ENCODE measurements at regions not wholly inside any gene's neighbourhood (a gene's known extent, or its start where the extent isn't known, plus 50 kb on each side); places are given as distances from the start of the nearest gene placed in this dataset.

DNA sequence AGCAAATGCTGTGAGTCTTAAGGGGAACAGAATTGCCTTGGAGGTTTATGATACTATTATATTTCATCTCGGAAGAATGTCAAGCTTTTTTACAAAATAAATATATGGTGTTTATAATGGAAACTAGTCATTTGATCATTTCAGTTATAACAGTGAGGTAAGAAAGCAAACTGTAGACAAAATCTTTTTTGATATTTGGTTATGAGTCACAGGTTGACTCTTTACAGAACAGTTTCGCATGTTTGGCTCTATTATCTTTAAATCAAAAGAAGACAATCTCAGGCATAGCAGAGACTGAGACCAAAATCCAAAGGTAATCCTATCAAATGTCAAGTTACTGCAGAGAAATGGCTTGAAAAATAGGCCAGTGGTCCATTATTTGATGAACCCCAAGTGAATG, 490.9 kb upstream of the MDFIC2 start:
- H3K27me3 ChIP-seq (replicated peaks; ENCODE audit: insufficient read depth, low read depth, low read length, poor library complexity), result no peaks in the 10 kb centered on the region
- POLR2A ChIA-PET (ENCODE audit: low non-redundant PET), result no interaction called here
- TF ChIP-seq EZH2 (IDR thresholded peaks at IDR 0.05; ENCODE audit: borderline replicate concordance, low read depth, low read length, poor library complexity, severe bottlenecking), result no peak
- TF ChIP-seq, protein P1, sequence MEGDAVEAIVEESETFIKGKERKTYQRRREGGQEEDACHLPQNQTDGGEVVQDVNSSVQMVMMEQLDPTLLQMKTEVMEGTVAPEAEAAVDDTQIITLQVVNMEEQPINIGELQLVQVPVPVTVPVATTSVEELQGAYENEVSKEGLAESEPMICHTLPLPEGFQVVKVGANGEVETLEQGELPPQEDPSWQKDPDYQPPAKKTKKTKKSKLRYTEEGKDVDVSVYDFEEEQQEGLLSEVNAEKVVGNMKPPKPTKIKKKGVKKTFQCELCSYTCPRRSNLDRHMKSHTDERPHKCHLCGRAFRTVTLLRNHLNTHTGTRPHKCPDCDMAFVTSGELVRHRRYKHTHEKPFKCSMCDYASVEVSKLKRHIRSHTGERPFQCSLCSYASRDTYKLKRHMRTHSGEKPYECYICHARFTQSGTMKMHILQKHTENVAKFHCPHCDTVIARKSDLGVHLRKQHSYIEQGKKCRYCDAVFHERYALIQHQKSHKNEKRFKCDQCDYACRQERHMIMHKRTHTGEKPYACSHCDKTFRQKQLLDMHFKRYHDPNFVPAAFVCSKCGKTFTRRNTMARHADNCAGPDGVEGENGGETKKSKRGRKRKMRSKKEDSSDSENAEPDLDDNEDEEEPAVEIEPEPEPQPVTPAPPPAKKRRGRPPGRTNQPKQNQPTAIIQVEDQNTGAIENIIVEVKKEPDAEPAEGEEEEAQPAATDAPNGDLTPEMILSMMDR (conservative IDR thresholded peaks at IDR 0.05; ENCODE audit: low read depth, low read length), result no peak
- no peaks in the 10 kb centered on the region for H3K36me3 ChIP-seq (ENCODE audit: insufficient read depth, low read length, poor library complexity, severe bottlenecking)
- H3K27ac ChIP-seq (ENCODE audit: low read depth, low read length, poor library complexity, severe bottlenecking), result no peak overlapping the region
- no peak overlapping the region for H3K4me3 ChIP-seq (ENCODE audit: low read depth, low read length, poor library complexity, severe bottlenecking)
- no peaks in the 10 kb centered on the region for H3K4me1 ChIP-seq (ENCODE audit: insufficient read depth, low read length, poor library complexity, severe bottlenecking)
- CTCF ChIA-PET, result no interaction called here
- intact Hi-C loops (cut with micrococcal nuclease; ENCODE audit: unreplicated experiment), result no loop called here
- H3K9me3 ChIP-seq (ENCODE audit: low read depth, low read length, poor library complexity, severe bottlenecking), result no peaks in the 10 kb centered on the region
- DNase-seq (ENCODE audit: low spot score), result no peak
- no TSS peak for BruUV-seq (replicated peaks)

DNA sequence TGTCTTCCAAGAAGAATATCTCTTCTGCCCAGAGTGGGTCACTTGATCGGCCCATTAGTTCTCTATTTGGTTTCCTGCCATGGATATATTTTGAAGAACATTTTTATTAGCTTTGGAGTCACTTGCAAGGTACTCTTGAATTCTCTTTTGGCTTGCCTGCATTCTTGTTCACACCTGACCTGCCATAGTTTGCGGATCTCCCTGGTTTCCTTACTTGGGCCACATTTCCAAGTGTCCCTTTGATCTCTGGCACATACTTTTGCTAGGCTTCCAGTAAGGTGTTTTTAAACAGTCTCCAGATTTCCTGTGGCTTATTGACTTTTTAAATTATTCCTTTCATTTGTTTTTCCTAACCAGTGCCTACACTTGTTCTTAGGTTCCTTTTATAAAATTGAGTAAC, 488.5 kb upstream of the MDFIC2 start:
- ChIA-PET CTCF (no interaction called here), POLR2A (ENCODE audit: low non-redundant PET) (no interaction called here)
- Histone ChIP-seq H3K9me3 (ENCODE audit: low read depth, low read length, poor library complexity, severe bottlenecking) (no peaks in the 10 kb centered on the region), H3K36me3 (ENCODE audit: insufficient read depth, low read length, poor library complexity, severe bottlenecking) (no peaks in the 10 kb centered on the region), H3K27ac (ENCODE audit: low read depth, low read length, poor library complexity, severe bottlenecking) (no peak overlapping the region), H3K4me1 (ENCODE audit: insufficient read depth, low read length, poor library complexity, severe bottlenecking) (no peaks in the 10 kb centered on the region), H3K4me3 (ENCODE audit: low read depth, low read length, poor library complexity, severe bottlenecking) (no peak overlapping the region), H3K27me3 (replicated peaks; ENCODE audit: insufficient read depth, low read depth, low read length, poor library complexity) (no peaks in the 10 kb centered on the region)
- no TSS peak for BruUV-seq (replicated peaks)
- DNase-seq (ENCODE audit: low spot score), result no peak
- intact Hi-C loops (cut with micrococcal nuclease; ENCODE audit: unreplicated experiment), result no loop called here
- TF ChIP-seq, protein P1 (conservative IDR thresholded peaks at IDR 0.05; ENCODE audit: low read depth, low read length), result no peak
- no peak for TF ChIP-seq EZH2 (IDR thresholded peaks at IDR 0.05; ENCODE audit: borderline replicate concordance, low read depth, low read length, poor library complexity, severe bottlenecking)

DNA sequence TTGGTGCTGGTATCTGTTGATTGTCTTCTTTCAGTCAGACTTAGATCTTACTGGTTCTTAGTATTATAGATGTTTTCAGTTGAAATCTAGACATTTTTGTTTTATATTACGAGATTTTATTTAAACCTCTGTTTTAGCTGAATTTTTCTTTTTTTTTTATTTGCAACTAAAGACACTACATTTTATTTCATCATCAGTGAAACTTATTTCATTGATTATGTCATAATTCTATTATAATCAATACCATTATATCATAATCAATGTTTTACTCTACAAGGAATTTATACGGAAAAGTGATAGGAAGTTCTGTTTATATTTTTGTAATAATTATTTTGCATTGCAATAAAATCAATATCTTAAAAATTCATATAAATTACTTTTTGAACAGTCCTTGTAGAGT, 477.4 kb upstream of the MDFIC2 start:
- intact Hi-C loops (cut with micrococcal nuclease; ENCODE audit: unreplicated experiment), result no loop called here
- POLR2A ChIA-PET (ENCODE audit: low non-redundant PET), result no interaction called here

More for the DNA sequence above, 477.4 kb upstream of the MDFIC2 start:
- Histone ChIP-seq H3K4me1 (ENCODE audit: insufficient read depth, low read length, poor library complexity, severe bottlenecking) (no peaks in the 10 kb centered on the region), H3K9me3 (ENCODE audit: low read depth, low read length, poor library complexity, severe bottlenecking) (no peaks in the 10 kb centered on the region), H3K27me3 (replicated peaks; ENCODE audit: insufficient read depth, low read depth, low read length, poor library complexity) (no peaks in the 10 kb centered on the region), H3K4me3 (ENCODE audit: low read depth, low read length, poor library complexity, severe bottlenecking) (no peak overlapping the region), H3K27ac (ENCODE audit: low read depth, low read length, poor library complexity, severe bottlenecking) (no peak overlapping the region), H3K36me3 (ENCODE audit: insufficient read depth, low read length, poor library complexity, severe bottlenecking) (no peaks in the 10 kb centered on the region)
- CTCF ChIA-PET, result no interaction called here
- TF ChIP-seq EZH2 (IDR thresholded peaks at IDR 0.05; ENCODE audit: borderline replicate concordance, low read depth, low read length, poor library complexity, severe bottlenecking), result no peak
- TF ChIP-seq, protein P1 (conservative IDR thresholded peaks at IDR 0.05; ENCODE audit: low read depth, low read length), result no peak
- no TSS peak for BruUV-seq (replicated peaks)
- no peak for DNase-seq (ENCODE audit: low spot score)
